ENCODE measurements at regions not wholly inside any gene's neighbourhood (a gene's known extent, or its start where the extent isn't known, plus 50 kb on each side); places are given as distances from the start of the nearest gene placed in this dataset.
A peak's percentile ranks its signal among the peaks of the same experiment; 100 is the strongest.

DNA sequence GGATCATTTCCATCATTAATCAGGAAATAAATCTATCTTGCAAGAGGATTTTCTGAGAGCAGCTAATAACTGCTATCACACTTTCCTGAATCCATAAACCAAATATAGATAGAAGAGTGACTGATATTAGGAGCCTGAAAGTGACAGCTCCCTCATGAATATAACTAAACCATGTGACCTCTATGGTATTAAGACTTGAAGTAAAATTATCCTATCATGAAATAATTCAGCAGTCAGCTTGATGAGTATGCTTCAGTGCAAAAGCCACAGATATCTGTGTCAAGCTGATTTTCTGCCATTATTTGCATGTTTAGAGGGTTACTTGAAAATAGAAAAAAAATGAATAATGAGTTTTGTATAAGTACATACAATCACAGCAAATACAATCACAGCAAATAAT, 80.1 kb upstream of the PPP1R3A start:
- DNase-seq (ENCODE audit: low spot score): no peak
- FAIRE-seq: no peak

DNA sequence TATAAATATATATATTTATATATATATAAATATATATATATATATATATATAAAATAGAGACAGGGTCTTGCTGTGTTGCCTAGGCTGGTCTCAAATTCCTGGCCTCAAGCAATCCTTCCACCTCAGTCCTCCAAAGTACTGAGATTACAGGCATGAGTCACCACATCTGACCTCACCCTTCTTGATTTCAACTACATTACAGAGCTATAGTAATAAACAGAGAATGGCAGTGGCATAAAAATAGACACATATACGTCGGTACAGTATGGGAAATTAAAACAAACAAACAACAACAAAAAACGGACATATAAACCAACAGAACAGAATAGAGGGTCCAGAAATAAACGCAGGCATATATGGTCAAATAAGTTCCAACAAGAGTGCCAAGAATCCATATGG, 77.6 kb upstream of the PPP1R3A start:
- DNase-seq (ENCODE audit: low spot score) (no peak), FAIRE-seq (peak; percentile 99)

DNA sequence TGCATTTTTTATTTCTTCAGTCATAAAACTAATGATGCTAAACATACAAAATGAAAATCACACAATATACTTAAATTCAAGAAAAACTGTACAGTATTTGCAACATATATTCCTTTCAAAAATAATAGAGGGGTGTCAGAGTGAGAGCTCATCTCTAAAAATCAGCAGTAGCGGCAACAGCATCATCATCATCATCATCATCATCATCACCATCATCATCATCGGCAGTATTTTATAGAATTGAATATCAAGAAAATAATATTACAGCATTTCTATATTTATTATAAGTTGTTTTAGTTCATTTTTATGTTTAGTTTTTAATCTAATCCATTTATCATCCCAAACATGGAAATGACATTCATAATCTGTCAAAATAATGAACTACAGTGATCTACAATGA, 67.4 kb upstream of the PPP1R3A start:
- DNase-seq (ENCODE audit: low spot score) (no peak), FAIRE-seq (no peak)

DNA sequence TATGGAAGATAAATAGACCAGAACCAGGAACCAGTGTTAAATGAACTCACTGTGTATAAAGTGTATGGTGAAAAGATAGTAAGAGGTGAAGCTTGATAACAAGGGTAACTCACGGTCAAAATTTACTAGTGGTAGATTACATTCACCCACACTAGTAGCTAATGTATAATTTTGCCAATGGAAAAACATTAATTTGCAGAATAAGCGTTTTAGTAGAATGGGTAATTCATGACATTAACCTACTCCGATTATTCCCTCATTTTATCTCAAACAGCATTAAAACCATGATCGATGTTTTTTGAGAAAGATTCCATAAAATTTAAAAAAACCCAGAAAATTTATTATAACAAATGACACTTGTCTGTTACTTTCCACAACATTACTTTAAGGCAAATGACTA, 57.7 kb upstream of the PPP1R3A start:
- DNase-seq (ENCODE audit: low spot score): no peak
- FAIRE-seq: no peak

DNA sequence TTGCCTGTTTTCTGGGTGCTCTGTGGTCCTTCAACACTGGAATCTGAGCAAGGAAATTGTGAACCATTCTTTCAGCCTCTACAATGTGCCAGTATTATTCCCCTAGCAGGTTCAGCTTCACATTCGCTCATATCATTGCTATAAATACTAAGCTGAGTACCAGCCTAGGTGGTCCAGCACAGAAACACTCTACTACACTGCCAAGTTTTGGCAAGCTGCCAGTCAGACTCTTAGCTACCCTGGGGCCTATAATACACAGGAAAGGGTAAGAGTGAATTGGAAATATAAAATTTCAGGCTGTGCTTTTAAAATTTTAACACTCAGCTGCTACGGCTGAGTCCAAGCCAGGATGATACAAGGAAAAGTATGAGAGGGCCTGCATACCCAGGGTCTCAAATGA, 49.9 kb upstream of the PPP1R3A start:
- FAIRE-seq (no peak), DNase-seq (ENCODE audit: low spot score) (no peak)
